T-cell (primary cell): ENCODE measurements at regions not wholly inside any gene's neighbourhood (a gene's known extent, or its start where the extent isn't known, plus 50 kb on each side); places are given as distances from the start of the nearest gene placed in this dataset.
"Not testable (repeated sequence)": the region's sequence is repeated elsewhere in the genome, so short reads cannot be mapped to it uniquely, and the experiment has no call there.

ENCODE experiments used
- ATAC-seq, 4 experiments: fragments of 200-7000 bp in 3 of 4; fragments of 150-1000 bp in 1 of 4; cut with Tn5 transposase; replicated peaks in 1 of 4; 1 replicate in 3 of 4; 2 replicates in 1 of 4; pipeline ENCODE4 v1.10.0; 2021; ENCODE audit warnings: moderate library complexity in 3 of 4, mild to moderate bottlenecking in 2 of 4, moderate number of reproducible peaks in 1 of 4
- CTCF ChIA-PET, 2 donors: fragments of 300-600 bp; sonication (Branson Sonifier 250); formaldehyde crosslinking; loops; one replicate each; lab custom pipeline; 2022; ENCODE audit warnings: antibody characterized with exemption in 2 of 2; lab: Charles Lee
- POLR2A ChIA-PET, 2 donors: fragments of 300-600 bp; sonication (Branson Sonifier 250); formaldehyde crosslinking; loops; one replicate each; lab custom pipeline; 2022; ENCODE audit warnings: antibody characterized with exemption in 2 of 2; lab: Charles Lee
- DNase-seq, 35 experiments: peaks; one replicate each; pipeline versions ENCODE4 v3.0.0 to v3.0.0-alpha.2; 2013 to 2023
- H3K27ac ChIP-seq: one replicate; pipeline ENCODE4 v1.5.1; 2013; ENCODE audit warnings: low read length
- H3K27me3 ChIP-seq, 2 experiments: replicated peaks in 1 of 2; 1 replicate in 1 of 2; 2 replicates in 1 of 2; pipeline versions ENCODE4 v1.6.1 to v1.7.0; 2013; ENCODE audit warnings: low read length in 1 of 2, mixed read lengths in 1 of 2; ENCODE audit not compliant: control insufficient read depth in 2 of 2, insufficient read depth in 2 of 2; ENCODE audit errors: extremely low read depth in 1 of 2
- H3K36me3 ChIP-seq, 2 donors: 1 replicate in 1 of 2; 2 replicates in 1 of 2; pipeline versions ENCODE4 v1.6.1 to v1.7.0; 2013; ENCODE audit warnings: low read length in 1 of 2; ENCODE audit not compliant: control insufficient read depth in 2 of 2, insufficient read depth in 1 of 2; ENCODE audit errors: extremely low read depth in 1 of 2
- H3K4me1 ChIP-seq, 2 experiments: 1 replicate in 1 of 2; 2 replicates in 1 of 2; pipeline versions ENCODE4 v1.6.1 to v1.7.0; 2013; ENCODE audit warnings: low read length in 2 of 2, mixed read lengths in 1 of 2; ENCODE audit not compliant: insufficient read depth in 2 of 2, control insufficient read depth in 1 of 2; ENCODE audit errors: extremely low read depth in 1 of 2
- H3K4me3 ChIP-seq, 2 donors: 1 replicate in 1 of 2; 2 replicates in 1 of 2; pipeline versions ENCODE4 v1.5.1 to v1.7.0; 2013; ENCODE audit warnings: mild to moderate bottlenecking in 2 of 2, low read length in 1 of 2, moderate library complexity in 1 of 2; ENCODE audit not compliant: control insufficient read depth in 1 of 2; ENCODE audit errors: extremely low read depth in 1 of 2
- H3K9me3 ChIP-seq: 2 replicates; pipeline ENCODE4 v1.7.0; 2013
- H3K27ac Mint-ChIP-seq, 2 donors: one replicate each; pipeline ENCODE4 v1.8.0; 2020 to 2021; ENCODE audit warnings: mild to moderate bottlenecking in 2 of 2, mixed read lengths in 2 of 2
- H3K27me3 Mint-ChIP-seq, 2 donors: one replicate each; pipeline ENCODE4 v1.8.0; 2021 to 2022; ENCODE audit warnings: mixed read lengths in 2 of 2
- H3K36me3 Mint-ChIP-seq: one replicate; pipeline ENCODE4 v1.8.0; 2021; ENCODE audit warnings: mixed read lengths
- H3K4me1 Mint-ChIP-seq, 3 donors: one replicate each; pipeline ENCODE4 v1.8.0; 2020 to 2022; ENCODE audit warnings: mixed read lengths in 3 of 3, mild to moderate bottlenecking in 1 of 3
- H3K4me3 Mint-ChIP-seq, 3 donors: one replicate each; pipeline ENCODE4 v1.8.0; 2020 to 2022; ENCODE audit warnings: mild to moderate bottlenecking in 3 of 3, mixed read lengths in 3 of 3, moderate library complexity in 3 of 3
- H3K9me3 Mint-ChIP-seq, 3 donors: one replicate each; pipeline ENCODE4 v1.8.0; 2020 to 2022; ENCODE audit warnings: mixed read lengths in 3 of 3
- WGBS: methylation state at CpG from one replicate; pipeline ENCODE4 v1.1.5; 2013; ENCODE audit warnings: missing lambda C conversion rate; ENCODE audit not compliant: insufficient coverage; 5-methylcytosine and 5-hydroxymethylcytosine counted together

- CTCF ChIA-PET = no interaction called here
- peaks cover 4 to 16% (median 8%) of the 10 kb centered on the region in 3 donors for H3K9me3 Mint-ChIP-seq
Observed at GRCh38 chr10:55813451-55814170, 547.4 kb downstream of the ZWINT start.

GRCh38 chr10:55803055-55803454 is 558.0 kb downstream of the ZWINT start:
- H3K27me3 ChIP-seq = no peaks in the 10 kb centered on the region
- no peak for DNase-seq
- POLR2A ChIA-PET = no interaction called here
- H3K27ac ChIP-seq = no peak overlapping the region
- no peaks in the 10 kb centered on the region for H3K4me1 ChIP-seq
- no peak overlapping the region for H3K4me3 ChIP-seq
- CTCF ChIA-PET = no interaction called here
- ATAC-seq = no peak
- H3K9me3 Mint-ChIP-seq = peaks cover 2 to 36% (median 19%) of the 10 kb centered on the region in 3 donors
- H3K4me1 Mint-ChIP-seq = no peaks in the 10 kb centered on the region
- no peaks in the 10 kb centered on the region for H3K36me3 Mint-ChIP-seq
- no peak overlapping the region for H3K4me3 Mint-ChIP-seq
- no peaks in the 10 kb centered on the region for H3K27me3 Mint-ChIP-seq
- H3K9me3 ChIP-seq = no peaks in the 10 kb centered on the region
- H3K36me3 ChIP-seq = no peaks in the 10 kb centered on the region
- no peak overlapping the region for H3K27ac Mint-ChIP-seq

More at GRCh38 chr10:55813451-55814170, 547.4 kb downstream of the ZWINT start:
- Mint-ChIP-seq H3K27me3 (no peaks in the 10 kb centered on the region), H3K27ac (no peak overlapping the region), H3K4me1 (no peaks in the 10 kb centered on the region), H3K36me3 (no peaks in the 10 kb centered on the region), H3K4me3 (no peak overlapping the region)
- WGBS = 43% methylated on average over 4 of the region's 4 CpGs
- H3K36me3 ChIP-seq = no peaks in the 10 kb centered on the region
- DNase-seq = no peak
- POLR2A ChIA-PET = no interaction called here
- H3K4me3 ChIP-seq = no peak overlapping the region
- no peak for ATAC-seq
- H3K4me1 ChIP-seq = no peaks in the 10 kb centered on the region
- H3K27ac ChIP-seq = no peak overlapping the region
- peaks cover 3% of the 10 kb centered on the region for H3K9me3 ChIP-seq
- no peaks in the 10 kb centered on the region for H3K27me3 ChIP-seq

GRCh38 chr10:55801353-55801661 is 559.8 kb downstream of the ZWINT start:
- no peaks in the 10 kb centered on the region for H3K4me1 Mint-ChIP-seq
- H3K27me3 Mint-ChIP-seq = no peaks in the 10 kb centered on the region
- DNase-seq (no peak), ATAC-seq (no peak)
- ChIA-PET CTCF (interaction anchor here in 1 of 2 donors (0.8 kb wide), 1 partner anchor 10 kb away, joined by 3 read pairs; no protein-coding TSS in a partner anchor), POLR2A (no interaction called here)
- H3K36me3 Mint-ChIP-seq = no peaks in the 10 kb centered on the region
- H3K27ac Mint-ChIP-seq = no peak overlapping the region
- Histone ChIP-seq H3K27ac (no peak overlapping the region), H3K9me3 (no peaks in the 10 kb centered on the region), H3K27me3 (no peaks in the 10 kb centered on the region), H3K36me3 (no peaks in the 10 kb centered on the region), H3K4me3 (no peak overlapping the region), H3K4me1 (no peaks in the 10 kb centered on the region)
- peaks cover 0 to 36% (median 23%) of the 10 kb centered on the region in 3 donors for H3K9me3 Mint-ChIP-seq
- H3K4me3 Mint-ChIP-seq = no peak overlapping the region
- WGBS = no CpG with 5 or more reads among the region's 2 CpGs

GRCh38 chr10:55800602-55801352 is 560.3 kb downstream of the ZWINT start:
- POLR2A ChIA-PET = no interaction called here
- H3K27me3 Mint-ChIP-seq = no peaks in the 10 kb centered on the region

GRCh38 chr10:55793024-55793423 is 568.0 kb downstream of the ZWINT start:
- Histone ChIP-seq H3K27me3 (no peaks in the 10 kb centered on the region), H3K36me3 (no peaks in the 10 kb centered on the region), H3K9me3 (no peaks in the 10 kb centered on the region), H3K4me3 (no peak overlapping the region), H3K27ac (no peak overlapping the region), H3K4me1 (no peaks in the 10 kb centered on the region)
- WGBS = 63% methylated on average over 1 of the region's 3 CpGs
- Mint-ChIP-seq H3K4me3 (no peak overlapping the region), H3K9me3 (peaks cover 8 to 11% (median 9%) of the 10 kb centered on the region in 3 donors), H3K27me3 (no peaks in the 10 kb centered on the region), H3K4me1 (no peaks in the 10 kb centered on the region), H3K27ac (no peak overlapping the region), H3K36me3 (no peaks in the 10 kb centered on the region)
- ATAC-seq = no peak
- POLR2A ChIA-PET = no interaction called here
- no peak for DNase-seq
- CTCF ChIA-PET = no interaction called here

More at GRCh38 chr10:55800602-55801352, 560.3 kb downstream of the ZWINT start:
- WGBS = 100% methylated on average over 1 of the region's 3 CpGs
- H3K9me3 ChIP-seq = no peaks in the 10 kb centered on the region
- no peaks in the 10 kb centered on the region for H3K27me3 ChIP-seq
- ATAC-seq (no peak), DNase-seq (no peak)
- H3K27ac Mint-ChIP-seq = no peak overlapping the region
- peaks cover 0 to 34% (median 21%) of the 10 kb centered on the region in 3 donors for H3K9me3 Mint-ChIP-seq
- H3K4me3 Mint-ChIP-seq = no peak overlapping the region
- no peak overlapping the region for H3K27ac ChIP-seq
- no peak overlapping the region for H3K4me3 ChIP-seq
- H3K4me1 ChIP-seq = no peaks in the 10 kb centered on the region
- H3K36me3 Mint-ChIP-seq = no peaks in the 10 kb centered on the region
- no peaks in the 10 kb centered on the region for H3K4me1 Mint-ChIP-seq
- CTCF ChIA-PET = no interaction called here
- no peaks in the 10 kb centered on the region for H3K36me3 ChIP-seq

GRCh38 chr10:55790276-55790675 is 570.8 kb downstream of the ZWINT start:
- ATAC-seq, H3K9me3 ChIP-seq, H3K4me3 Mint-ChIP-seq, H3K27ac ChIP-seq, H3K4me1 ChIP-seq, POLR2A ChIA-PET, CTCF ChIA-PET, DNase-seq, H3K27me3 Mint-ChIP-seq, H3K4me3 ChIP-seq, H3K36me3 ChIP-seq, H3K36me3 Mint-ChIP-seq, H3K27me3 ChIP-seq, H3K27ac Mint-ChIP-seq, H3K4me1 Mint-ChIP-seq: not testable (repeated sequence)
- H3K9me3 Mint-ChIP-seq = peaks cover 8 to 15% (median 10%) of the 10 kb centered on the region in 3 donors
- WGBS = no CpG with 5 or more reads among the region's 1 CpG
